ENCODE measurements at regions not wholly inside any gene's neighbourhood (a gene's known extent, or its start where the extent isn't known, plus 50 kb on each side); places are given as distances from the start of the nearest gene placed in this dataset.
A peak's percentile ranks its signal among the peaks of the same experiment; 100 is the strongest.

- DNase-seq = no peak
- Histone ChIP-seq H3K23ac (ENCODE audit: low read length) (no peak overlapping the region), H3K27ac (ENCODE audit: low read depth, low read length) (no peak overlapping the region), H3K4me2 (ENCODE audit: low read length) (no peak overlapping the region), H3K79me1 (ENCODE audit: low read length) (no peaks in the 10 kb centered on the region), H3K9me3 (ENCODE audit: insufficient read depth, low read depth, low read length) (no peaks in the 10 kb centered on the region), H3K4ac (ENCODE audit: low read depth, low read length) (no peak overlapping the region), H2AK5ac (ENCODE audit: low read length) (no peak overlapping the region), H4K91ac (ENCODE audit: low read depth, low read length) (no peak overlapping the region), H2BK120ac (ENCODE audit: insufficient read depth, low read length, poor library complexity) (no peak overlapping the region), H3K18ac (ENCODE audit: low read length) (no peak overlapping the region), H2AFZ (ENCODE audit: insufficient read depth, low read length, poor library complexity) (no peak overlapping the region), H3K79me2 (ENCODE audit: control insufficient read depth, insufficient read depth, low read length, poor library complexity) (no peaks in the 10 kb centered on the region), H4K12ac (ENCODE audit: low read depth, low read length) (no peak overlapping the region), H3K4me3 (ENCODE audit: low read depth, low read length) (no peak overlapping the region), H3K36me3 (ENCODE audit: control insufficient read depth in 1 of 2, insufficient read depth in 2 of 2, low read length in 2 of 2) (no peaks in the 10 kb centered on the region), H3K9ac (ENCODE audit: low read length) (no peak overlapping the region), H3K14ac (ENCODE audit: low read length) (no peak overlapping the region), H3K27me3 (ENCODE audit: insufficient read depth, low read length) (no peaks in the 10 kb centered on the region), H4K8ac (ENCODE audit: low read depth, low read length) (no peak overlapping the region), H2BK12ac (ENCODE audit: low read length) (no peak overlapping the region), H2BK5ac (ENCODE audit: low read depth, low read length, poor library complexity) (no peak overlapping the region), H3K4me1 (ENCODE audit: control insufficient read depth in 1 of 2, insufficient read depth in 2 of 2, low read length in 2 of 2) (no peaks in the 10 kb centered on the region)
- WGBS (ENCODE audit: extremely low coverage, insufficient coverage, insufficient read length) = no CpG with 5 or more reads among the region's 3 CpGs
These were observed 955.2 kb upstream of the NR2F2 start for GRCh38 chr15:95375281-95375680.

GRCh38 chr15:95377258-95377852 lies 953.1 kb upstream of the NR2F2 start:
- no peak overlapping the region for H3K23ac ChIP-seq (ENCODE audit: low read length)
- H2BK12ac ChIP-seq (ENCODE audit: low read length) = no peak overlapping the region
- no peaks in the 10 kb centered on the region for H3K4me1 ChIP-seq (ENCODE audit: control insufficient read depth in 1 of 2, insufficient read depth in 2 of 2, low read length in 2 of 2)
- H3K79me2 ChIP-seq (ENCODE audit: control insufficient read depth, insufficient read depth, low read length, poor library complexity) = no peaks in the 10 kb centered on the region
- H3K18ac ChIP-seq (ENCODE audit: low read length) = no peak overlapping the region
- H3K14ac ChIP-seq (ENCODE audit: low read length) = no peak overlapping the region
- no peak for DNase-seq
- no peak overlapping the region for H3K4ac ChIP-seq (ENCODE audit: low read depth, low read length)
- H2AFZ ChIP-seq (ENCODE audit: insufficient read depth, low read length, poor library complexity) = no peak overlapping the region
- no peaks in the 10 kb centered on the region for H3K9me3 ChIP-seq (ENCODE audit: insufficient read depth, low read depth, low read length)
- H3K9ac ChIP-seq (ENCODE audit: low read length) = no peak overlapping the region
- H3K36me3 ChIP-seq (ENCODE audit: control insufficient read depth in 1 of 2, insufficient read depth in 2 of 2, low read length in 2 of 2) = no peaks in the 10 kb centered on the region
- H3K27ac ChIP-seq (ENCODE audit: low read depth, low read length) = no peak overlapping the region
- H2BK120ac ChIP-seq (ENCODE audit: insufficient read depth, low read length, poor library complexity) = no peak overlapping the region
- no peaks in the 10 kb centered on the region for H3K27me3 ChIP-seq (ENCODE audit: insufficient read depth, low read length)
- H3K4me3 ChIP-seq (ENCODE audit: low read depth, low read length) = no peak overlapping the region
- no peak overlapping the region for H2BK5ac ChIP-seq (ENCODE audit: low read depth, low read length, poor library complexity)
- H3K79me1 ChIP-seq (ENCODE audit: low read length) = no peaks in the 10 kb centered on the region
- H4K8ac ChIP-seq (ENCODE audit: low read depth, low read length) = no peak overlapping the region
- WGBS (ENCODE audit: extremely low coverage, insufficient coverage, insufficient read length) = no CpG with 5 or more reads among the region's 5 CpGs
- no peak overlapping the region for H4K91ac ChIP-seq (ENCODE audit: low read depth, low read length)
- no peak overlapping the region for H3K4me2 ChIP-seq (ENCODE audit: low read length)
- H4K12ac ChIP-seq (ENCODE audit: low read depth, low read length) = no peak overlapping the region
- H2AK5ac ChIP-seq (ENCODE audit: low read length) = no peak overlapping the region

GRCh38 chr15:95394186-95395067 lies 936.1 kb upstream of the NR2F2 start:
- H3K18ac ChIP-seq (ENCODE audit: low read length) = no peak overlapping the region
- H2AFZ ChIP-seq (ENCODE audit: insufficient read depth, low read length, poor library complexity) = no peak overlapping the region
- no peak overlapping the region for H2BK120ac ChIP-seq (ENCODE audit: insufficient read depth, low read length, poor library complexity)
- no peaks in the 10 kb centered on the region for H3K9me3 ChIP-seq (ENCODE audit: insufficient read depth, low read depth, low read length)
- no peak overlapping the region for H3K4ac ChIP-seq (ENCODE audit: low read depth, low read length)
- H3K4me1 ChIP-seq (ENCODE audit: control insufficient read depth in 1 of 2, insufficient read depth in 2 of 2, low read length in 2 of 2) = no peaks in the 10 kb centered on the region
- no peak overlapping the region for H3K14ac ChIP-seq (ENCODE audit: low read length)
- no peak overlapping the region for H3K27ac ChIP-seq (ENCODE audit: low read depth, low read length)
- H4K12ac ChIP-seq (ENCODE audit: low read depth, low read length) = no peak overlapping the region
- H2BK5ac ChIP-seq (ENCODE audit: low read depth, low read length, poor library complexity) = no peak overlapping the region
- no peak overlapping the region for H3K4me2 ChIP-seq (ENCODE audit: low read length)
- H3K36me3 ChIP-seq (ENCODE audit: control insufficient read depth in 1 of 2, insufficient read depth in 2 of 2, low read length in 2 of 2) = peaks cover 0 to 2% of the 10 kb centered on the region in 2 experiments
- H3K9ac ChIP-seq (ENCODE audit: low read length) = no peak overlapping the region
- no CpG with 5 or more reads among the region's 8 CpGs for WGBS (ENCODE audit: extremely low coverage, insufficient coverage, insufficient read length)
- H3K79me1 ChIP-seq (ENCODE audit: low read length) = no peaks in the 10 kb centered on the region
- H3K27me3 ChIP-seq (ENCODE audit: insufficient read depth, low read length) = no peaks in the 10 kb centered on the region
- no peaks in the 10 kb centered on the region for H3K79me2 ChIP-seq (ENCODE audit: control insufficient read depth, insufficient read depth, low read length, poor library complexity)
- H4K91ac ChIP-seq (ENCODE audit: low read depth, low read length) = no peak overlapping the region
- H2BK12ac ChIP-seq (ENCODE audit: low read length) = no peak overlapping the region
- no peak overlapping the region for H3K4me3 ChIP-seq (ENCODE audit: low read depth, low read length)
- DNase-seq = peak in 1 of 2 donors; percentile 1
- no peak overlapping the region for H4K8ac ChIP-seq (ENCODE audit: low read depth, low read length)
- H3K23ac ChIP-seq (ENCODE audit: low read length) = no peak overlapping the region
- no peak overlapping the region for H2AK5ac ChIP-seq (ENCODE audit: low read length)

GRCh38 chr15:95400428-95400827 lies 930.1 kb upstream of the NR2F2 start:
- no peak overlapping the region for H3K14ac ChIP-seq (ENCODE audit: low read length)
- no CpG with 5 or more reads among the region's 1 CpG for WGBS (ENCODE audit: extremely low coverage, insufficient coverage, insufficient read length)
- no peak overlapping the region for H3K18ac ChIP-seq (ENCODE audit: low read length)
- H4K91ac ChIP-seq (ENCODE audit: low read depth, low read length) = no peak overlapping the region
- H3K4me1 ChIP-seq (ENCODE audit: control insufficient read depth in 1 of 2, insufficient read depth in 2 of 2, low read length in 2 of 2) = no peaks in the 10 kb centered on the region
- no peaks in the 10 kb centered on the region for H3K36me3 ChIP-seq (ENCODE audit: control insufficient read depth in 1 of 2, insufficient read depth in 2 of 2, low read length in 2 of 2)
- H2BK12ac ChIP-seq (ENCODE audit: low read length) = no peak overlapping the region
- H3K79me1 ChIP-seq (ENCODE audit: low read length) = no peaks in the 10 kb centered on the region
- H2AFZ ChIP-seq (ENCODE audit: insufficient read depth, low read length, poor library complexity) = no peak overlapping the region
- no peaks in the 10 kb centered on the region for H3K27me3 ChIP-seq (ENCODE audit: insufficient read depth, low read length)
- H3K23ac ChIP-seq (ENCODE audit: low read length) = no peak overlapping the region
- no peak overlapping the region for H2BK5ac ChIP-seq (ENCODE audit: low read depth, low read length, poor library complexity)
- no peak overlapping the region for H4K12ac ChIP-seq (ENCODE audit: low read depth, low read length)
- no peak overlapping the region for H2BK120ac ChIP-seq (ENCODE audit: insufficient read depth, low read length, poor library complexity)
- peak overlapping the region; percentile 19 for H4K8ac ChIP-seq (ENCODE audit: low read depth, low read length)
- no peak overlapping the region for H3K4me3 ChIP-seq (ENCODE audit: low read depth, low read length)
- H3K4me2 ChIP-seq (ENCODE audit: low read length) = no peak overlapping the region
- no peak overlapping the region for H3K27ac ChIP-seq (ENCODE audit: low read depth, low read length)
- no peaks in the 10 kb centered on the region for H3K9me3 ChIP-seq (ENCODE audit: insufficient read depth, low read depth, low read length)
- no peak overlapping the region for H2AK5ac ChIP-seq (ENCODE audit: low read length)
- no peak overlapping the region for H3K9ac ChIP-seq (ENCODE audit: low read length)
- DNase-seq = no peak
- H3K79me2 ChIP-seq (ENCODE audit: control insufficient read depth, insufficient read depth, low read length, poor library complexity) = no peaks in the 10 kb centered on the region
- H3K4ac ChIP-seq (ENCODE audit: low read depth, low read length) = no peak overlapping the region

Measured in trophoblast cell (in vitro differentiated cells and primary cell).